Activated CD8-positive, alpha-beta T cell treated with anti-CD3 and anti-CD28 coated beads for 36 hours (primary cell): ENCODE measurements at regions not wholly inside any gene's neighbourhood (a gene's known extent, or its start where the extent isn't known, plus 50 kb on each side); places are given as distances from the start of the nearest gene placed in this dataset.

ENCODE experiments used
- ATAC-seq: fragments of 200-7000 bp; cut with Tn5 transposase; one replicate; pipeline ENCODE4 v1.10.0; 2021; ENCODE audit warnings: mild to moderate bottlenecking, moderate library complexity
- CTCF ChIA-PET: fragments of 350-600 bp; sonication (Branson Sonifier 250); formaldehyde crosslinking; loops from one replicate; lab custom pipeline; 2021; ENCODE audit warnings: antibody characterized with exemption; lab: Charles Lee
- POLR2A ChIA-PET: fragments of 350-600 bp; sonication (Branson Sonifier 250); formaldehyde crosslinking; loops from one replicate; lab custom pipeline; 2021; ENCODE audit warnings: antibody characterized with exemption; lab: Charles Lee
- DNase-seq: peaks from one replicate; pipeline ENCODE4 v3.0.0-alpha.2; 2020
- H3K27ac Mint-ChIP-seq: one replicate; pipeline ENCODE4 v1.8.0; 2021; ENCODE audit warnings: mild to moderate bottlenecking, mixed read lengths
- H3K27me3 Mint-ChIP-seq: one replicate; pipeline ENCODE4 v1.8.0; 2021; ENCODE audit warnings: mixed read lengths
- H3K36me3 Mint-ChIP-seq: one replicate; pipeline ENCODE4 v1.8.0; 2021; ENCODE audit warnings: low read depth, mixed read lengths
- H3K4me1 Mint-ChIP-seq: one replicate; pipeline ENCODE4 v1.8.0; 2021; ENCODE audit warnings: low read depth, mixed read lengths
- H3K4me3 Mint-ChIP-seq: one replicate; pipeline ENCODE4 v1.8.0; 2021; ENCODE audit warnings: mild to moderate bottlenecking, moderate library complexity, mixed read lengths
- H3K9me3 Mint-ChIP-seq: one replicate; pipeline ENCODE4 v1.8.0; 2021; ENCODE audit warnings: mixed read lengths
- CTCF ChIP-seq: fragments of 200-600 bp; IDR thresholded peaks from one replicate; pipeline ENCODE4 v1.8.0; 2022; ENCODE audit warnings: antibody characterized with exemption, mild to moderate bottlenecking
- intact Hi-C: fragments of 100-400 bp; cut with micrococcal nuclease; formaldehyde crosslinking; loops from one replicate; pipeline ENCODE4 v1.10.0; 2022

GRCh38 chr6:18835976-18836375 lies 448.8 kb downstream of the RNF144B start:
- ATAC-seq (no peak), DNase-seq (no peak)
- ChIA-PET POLR2A (no interaction called here), CTCF (no interaction called here)
- TF ChIP-seq CTCF = no peak
- no peak overlapping the region for H3K4me3 Mint-ChIP-seq
- no peaks in the 10 kb centered on the region for H3K27me3 Mint-ChIP-seq
- H3K27ac Mint-ChIP-seq = no peak overlapping the region
- intact Hi-C loops = no loop called here
- H3K9me3 Mint-ChIP-seq = no peaks in the 10 kb centered on the region
- H3K4me1 Mint-ChIP-seq = no peaks in the 10 kb centered on the region
- no peaks in the 10 kb centered on the region for H3K36me3 Mint-ChIP-seq

- TF ChIP-seq CTCF = no peak
- DNase-seq = no peak
- ChIA-PET POLR2A (no interaction called here), CTCF (no interaction called here)
- intact Hi-C loops = no loop called here
- Mint-ChIP-seq H3K36me3 (no peaks in the 10 kb centered on the region), H3K9me3 (no peaks in the 10 kb centered on the region), H3K4me3 (no peak overlapping the region), H3K27ac (no peak overlapping the region), H3K27me3 (no peaks in the 10 kb centered on the region), H3K4me1 (no peaks in the 10 kb centered on the region)
- no peak for ATAC-seq
Observed at GRCh38 chr6:18837013-18837412, 449.9 kb downstream of the RNF144B start.

- H3K4me3 Mint-ChIP-seq = no peak overlapping the region
- no peaks in the 10 kb centered on the region for H3K36me3 Mint-ChIP-seq
- DNase-seq (no peak), ATAC-seq (no peak)
- no peaks in the 10 kb centered on the region for H3K9me3 Mint-ChIP-seq
- no peak overlapping the region for H3K27ac Mint-ChIP-seq
- TF ChIP-seq CTCF = no peak
- no peaks in the 10 kb centered on the region for H3K4me1 Mint-ChIP-seq
- POLR2A ChIA-PET = no interaction called here
- H3K27me3 Mint-ChIP-seq = no peaks in the 10 kb centered on the region
- CTCF ChIA-PET = no interaction called here
- intact Hi-C loops = no loop called here
Observed at GRCh38 chr6:18842534-18842933, 455.4 kb downstream of the RNF144B start.

GRCh38 chr6:18845896-18846295 lies 458.7 kb downstream of the RNF144B start:
- DNase-seq (no peak), ATAC-seq (no peak)
- intact Hi-C loops = no loop called here
- Mint-ChIP-seq H3K4me1 (no peaks in the 10 kb centered on the region), H3K27ac (no peak overlapping the region), H3K4me3 (no peak overlapping the region), H3K9me3 (peaks cover 1% of the 10 kb centered on the region), H3K27me3 (no peaks in the 10 kb centered on the region), H3K36me3 (no peaks in the 10 kb centered on the region)
- ChIA-PET POLR2A (no interaction called here), CTCF (no interaction called here)
- no peak for TF ChIP-seq CTCF

GRCh38 chr6:18846327-18846726 lies 459.2 kb downstream of the RNF144B start:
- Mint-ChIP-seq H3K27me3 (no peaks in the 10 kb centered on the region), H3K9me3 (peaks cover 1% of the 10 kb centered on the region), H3K27ac (no peak overlapping the region), H3K4me1 (no peaks in the 10 kb centered on the region), H3K4me3 (no peak overlapping the region), H3K36me3 (no peaks in the 10 kb centered on the region)
- no peak for ATAC-seq
- POLR2A ChIA-PET = no interaction called here
- CTCF ChIA-PET = no interaction called here
- TF ChIP-seq CTCF = no peak
- no peak for DNase-seq
- intact Hi-C loops = no loop called here
